Fibroblast of pulmonary artery (primary cell): ENCODE measurements at regions not wholly inside any gene's neighbourhood (a gene's known extent, or its start where the extent isn't known, plus 50 kb on each side); places are given as distances from the start of the nearest gene placed in this dataset.

Experiments
- DNase-seq: peaks from one replicate; pipeline ENCODE4 v3.0.0-alpha.2; 2010; ENCODE audit warnings: low read depth
- H3K4me3 ChIP-seq: replicated peaks from 2 replicates; pipeline ENCODE4 v1.5.1; 2011; ENCODE audit warnings: low read depth, mild to moderate bottlenecking, control low read depth, low read length, moderate library complexity
- CTCF ChIP-seq: IDR thresholded peaks from 2 replicates; pipeline ENCODE4 v1.5.1; 2011; ENCODE audit warnings: mild to moderate bottlenecking, control low read depth, low read length, inconsistent platforms; ENCODE audit errors: missing control alignments

DNA sequence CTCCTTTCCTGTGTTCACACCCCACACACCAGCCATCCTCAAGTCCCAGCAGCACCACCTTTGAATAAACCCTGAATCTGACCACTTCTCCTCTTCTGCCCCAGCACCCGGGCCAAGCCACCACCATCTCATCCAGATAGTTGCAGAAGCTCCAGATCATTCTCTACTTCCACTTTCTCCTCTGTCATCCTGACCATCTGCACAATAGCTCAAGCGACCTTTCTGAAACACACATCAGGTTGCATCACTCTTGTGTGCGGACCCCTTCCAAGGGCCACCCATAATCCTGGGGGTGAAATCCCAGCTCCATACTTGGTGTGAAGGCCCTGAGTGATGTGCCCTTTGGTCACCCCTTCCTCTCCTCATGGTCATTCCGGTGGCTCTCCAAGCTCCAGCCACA is 187.4 kb upstream of the GALNT17 start:
- no peak for DNase-seq
- no peak for TF ChIP-seq CTCF
- H3K4me3 ChIP-seq: no peak overlapping the region

DNA sequence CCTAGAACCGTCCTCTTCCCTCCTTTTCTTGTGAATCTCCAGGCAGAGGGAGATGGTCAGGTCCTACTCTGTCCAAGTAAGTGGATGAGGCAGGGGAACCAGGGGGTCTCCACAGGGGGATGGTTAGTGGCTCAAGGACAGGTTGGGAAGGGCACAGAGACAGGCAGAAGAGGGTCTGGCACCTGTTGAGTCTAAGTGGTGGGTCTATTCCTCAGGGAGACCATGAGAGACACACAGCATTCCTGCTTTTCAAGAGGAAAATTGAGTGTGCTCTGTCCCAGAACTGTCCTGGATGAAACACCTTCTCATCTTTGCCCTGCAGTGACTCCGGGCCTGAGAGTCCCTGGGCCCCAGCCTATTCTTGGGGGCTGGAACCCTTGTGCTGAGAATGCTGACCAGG is 184.8 kb upstream of the GALNT17 start:
- H3K4me3 ChIP-seq: no peak overlapping the region
- no peak for TF ChIP-seq CTCF
- DNase-seq: no peak

- no peak for DNase-seq
- no peak for TF ChIP-seq CTCF
- H3K4me3 ChIP-seq: no peak overlapping the region
Observed at GRCh38 chr7:70949862-70950261, 182.1 kb upstream of the GALNT17 start.

DNA sequence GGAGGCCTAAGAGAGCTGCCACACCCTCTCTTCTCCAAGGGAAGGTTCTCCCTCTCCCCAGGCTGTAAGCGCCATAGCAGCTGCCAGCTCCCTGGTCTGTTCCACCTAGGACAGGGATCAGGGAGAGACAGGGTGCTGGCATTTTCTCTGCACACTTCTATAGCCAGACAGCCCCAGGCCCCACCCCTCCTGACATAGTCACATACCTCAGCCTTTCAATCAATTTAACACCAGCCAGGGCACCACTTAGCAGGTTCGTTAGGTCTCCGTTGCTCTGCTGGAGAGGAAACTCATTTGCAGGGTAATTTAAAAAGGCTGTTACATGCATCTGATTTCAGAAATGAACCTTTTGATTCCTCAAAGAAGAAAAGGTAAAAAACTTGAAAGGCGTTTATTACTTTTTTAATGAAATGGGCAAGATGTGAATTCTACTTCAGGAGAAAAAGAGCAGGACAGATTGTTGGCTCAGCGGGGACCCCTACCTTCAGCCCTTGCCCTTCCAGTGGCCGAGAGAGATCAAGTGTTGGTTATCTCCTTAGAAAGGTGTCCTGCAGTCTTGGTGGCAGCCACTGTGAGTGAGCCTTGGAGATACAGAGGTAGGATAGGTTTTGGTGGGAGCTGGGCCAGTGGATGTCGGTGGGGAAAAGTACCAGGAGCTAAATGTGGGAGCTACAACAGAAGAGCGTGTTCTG is 180.5 kb upstream of the GALNT17 start:
- no peak overlapping the region for H3K4me3 ChIP-seq
- no peak for DNase-seq
- no peak for TF ChIP-seq CTCF

- H3K4me3 ChIP-seq: no peak overlapping the region
- TF ChIP-seq CTCF: no peak
- DNase-seq: no peak
Observed at GRCh38 chr7:70952311-70952710, 179.6 kb upstream of the GALNT17 start.

- no peak for TF ChIP-seq CTCF
- H3K4me3 ChIP-seq: no peak overlapping the region
- no peak for DNase-seq
Observed at GRCh38 chr7:70953331-70953741, 178.6 kb upstream of the GALNT17 start.

DNA sequence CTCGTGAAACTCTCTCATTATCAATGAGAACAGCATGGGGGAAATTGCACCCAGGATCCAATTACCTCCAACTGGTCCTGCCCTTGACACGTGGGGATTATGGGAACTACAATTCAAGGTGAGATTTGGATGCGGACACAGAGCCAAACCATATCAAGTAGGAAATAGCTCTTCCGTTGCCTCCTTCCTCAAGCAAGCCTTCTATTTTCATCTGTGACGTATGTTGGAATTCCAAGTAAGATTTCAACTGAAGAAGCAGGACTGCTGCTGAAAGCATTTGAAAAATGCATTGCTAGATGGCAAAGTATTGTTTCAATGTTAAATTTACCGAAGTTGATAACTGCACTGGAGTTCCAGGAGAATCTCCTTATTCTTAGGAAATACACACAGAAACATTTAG is 178.1 kb upstream of the GALNT17 start:
- DNase-seq: no peak
- H3K4me3 ChIP-seq: no peak overlapping the region
- TF ChIP-seq CTCF: no peak
